Colonic mucosa (tissue), 4 donors: ENCODE measurements at regions not wholly inside any gene's neighbourhood (a gene's known extent, or its start where the extent isn't known, plus 50 kb on each side); places are given as distances from the start of the nearest gene placed in this dataset.

Source experiments
- DNase-seq: peaks from one replicate; pipeline ENCODE4 v3.0.0-alpha.2; 2020
- H3K27ac ChIP-seq: fragments of 200-600 bp; one replicate; pipeline ENCODE4 v1.8.0; 2021
- H3K27me3 ChIP-seq: fragments of 200-600 bp; one replicate; pipeline ENCODE4 v1.8.0; 2021
- H3K36me3 ChIP-seq: fragments of 200-600 bp; one replicate; pipeline ENCODE4 v1.8.0; 2021
- H3K4me1 ChIP-seq: fragments of 200-600 bp; one replicate; pipeline ENCODE4 v1.8.0; 2021; ENCODE audit warnings: mild to moderate bottlenecking
- H3K4me3 ChIP-seq: fragments of 200-600 bp; one replicate; pipeline ENCODE4 v1.8.0; 2021
- H3K9ac ChIP-seq, 2 donors: one replicate each; pipeline ENCODE4 v1.7.0; 2013; ENCODE audit warnings: control low read depth in 2 of 2, low read depth in 2 of 2, low read length in 2 of 2
- H3K9me3 ChIP-seq: fragments of 200-600 bp; one replicate; pipeline ENCODE4 v1.8.0; 2021
- intact Hi-C: fragments of 100-400 bp; cut with DNase I; formaldehyde crosslinking; loops from one replicate; pipeline ENCODE4 v1.14.1; 2022
- TF ChIP-seq, protein P1 (sequence below): fragments of 200-600 bp; IDR thresholded peaks from one replicate; pipeline ENCODE4 v1.8.0; 2022; ENCODE audit warnings: antibody characterized with exemption, mild to moderate bottlenecking
- donor health status: healthy.
- donor health status: DM: no; HTN: no; CAD: no.
- donor health status: DM: no; HTN: no; CAD: no.

DNA sequence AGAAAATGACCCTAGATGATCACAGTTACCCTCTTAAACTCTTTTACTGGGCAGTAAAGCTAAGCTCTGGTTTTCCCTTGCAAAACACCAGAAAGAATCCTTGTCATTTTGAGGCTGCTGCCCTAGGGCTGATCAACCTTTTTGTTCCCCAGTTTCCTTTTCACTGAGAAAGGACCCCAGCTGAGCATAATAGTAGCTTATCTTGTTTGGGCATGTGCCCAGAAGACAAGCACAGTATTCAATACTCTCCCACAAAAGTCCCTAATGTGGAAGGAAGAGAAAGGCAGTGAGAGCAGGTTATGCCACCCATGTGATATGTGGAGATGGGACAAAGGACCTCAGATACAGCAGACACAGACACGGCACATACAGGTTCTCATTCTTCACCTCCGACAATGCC lies 332.6 kb upstream of the TMPO start:
- Histone ChIP-seq H3K4me3 (no peak overlapping the region), H3K27me3 (no peaks in the 10 kb centered on the region), H3K4me1 (no peaks in the 10 kb centered on the region), H3K27ac (no peak overlapping the region), H3K36me3 (no peaks in the 10 kb centered on the region), H3K9me3 (no peaks in the 10 kb centered on the region), H3K9ac (no peak overlapping the region)
- DNase-seq: no peak
- intact Hi-C loops: no loop called here
- TF ChIP-seq, protein P1, sequence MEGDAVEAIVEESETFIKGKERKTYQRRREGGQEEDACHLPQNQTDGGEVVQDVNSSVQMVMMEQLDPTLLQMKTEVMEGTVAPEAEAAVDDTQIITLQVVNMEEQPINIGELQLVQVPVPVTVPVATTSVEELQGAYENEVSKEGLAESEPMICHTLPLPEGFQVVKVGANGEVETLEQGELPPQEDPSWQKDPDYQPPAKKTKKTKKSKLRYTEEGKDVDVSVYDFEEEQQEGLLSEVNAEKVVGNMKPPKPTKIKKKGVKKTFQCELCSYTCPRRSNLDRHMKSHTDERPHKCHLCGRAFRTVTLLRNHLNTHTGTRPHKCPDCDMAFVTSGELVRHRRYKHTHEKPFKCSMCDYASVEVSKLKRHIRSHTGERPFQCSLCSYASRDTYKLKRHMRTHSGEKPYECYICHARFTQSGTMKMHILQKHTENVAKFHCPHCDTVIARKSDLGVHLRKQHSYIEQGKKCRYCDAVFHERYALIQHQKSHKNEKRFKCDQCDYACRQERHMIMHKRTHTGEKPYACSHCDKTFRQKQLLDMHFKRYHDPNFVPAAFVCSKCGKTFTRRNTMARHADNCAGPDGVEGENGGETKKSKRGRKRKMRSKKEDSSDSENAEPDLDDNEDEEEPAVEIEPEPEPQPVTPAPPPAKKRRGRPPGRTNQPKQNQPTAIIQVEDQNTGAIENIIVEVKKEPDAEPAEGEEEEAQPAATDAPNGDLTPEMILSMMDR: no peak

- Histone ChIP-seq H3K4me3 (no peak overlapping the region), H3K9me3 (no peaks in the 10 kb centered on the region), H3K36me3 (no peaks in the 10 kb centered on the region), H3K9ac (no peak overlapping the region), H3K4me1 (no peaks in the 10 kb centered on the region), H3K27me3 (no peaks in the 10 kb centered on the region), H3K27ac (no peak overlapping the region)
- no peak for DNase-seq
- TF ChIP-seq, protein P1: no peak
- intact Hi-C loops: no loop called here
These were observed 329.8 kb upstream of the TMPO start for GRCh38 chr12:98185606-98186005.

DNA sequence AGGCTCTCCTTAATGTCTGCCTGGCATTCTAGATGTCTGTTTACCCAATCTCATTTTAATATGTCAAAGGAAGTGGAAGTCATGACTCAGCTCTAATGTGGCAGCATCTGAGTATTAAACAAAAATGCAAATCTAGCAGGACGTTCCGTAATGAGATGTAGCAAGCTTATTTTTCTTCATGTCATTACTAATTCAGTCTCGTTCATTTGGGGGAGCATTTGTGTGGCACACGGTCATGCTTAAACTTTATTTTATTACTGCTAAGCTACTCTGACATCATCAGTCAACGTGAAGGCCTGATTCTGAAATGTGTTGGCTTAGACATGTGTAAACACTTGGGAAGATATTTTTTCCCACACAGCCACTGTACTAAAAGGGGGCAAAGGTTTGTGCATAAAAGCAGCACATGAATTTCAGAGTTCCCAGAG lies 326.7 kb upstream of the TMPO start:
- Histone ChIP-seq H3K4me1 (no peaks in the 10 kb centered on the region), H3K9ac (no peak overlapping the region), H3K9me3 (no peaks in the 10 kb centered on the region), H3K36me3 (no peaks in the 10 kb centered on the region), H3K27ac (no peak overlapping the region), H3K4me3 (no peak overlapping the region), H3K27me3 (no peaks in the 10 kb centered on the region)
- intact Hi-C loops: no loop called here
- DNase-seq: no peak
- TF ChIP-seq, protein P1: no peak

- no peaks in the 10 kb centered on the region for H3K4me1 ChIP-seq
- no peak overlapping the region for H3K27ac ChIP-seq
- H3K4me3 ChIP-seq: no peak overlapping the region
- H3K9ac ChIP-seq: no peak overlapping the region
- TF ChIP-seq, protein P1: no peak
- intact Hi-C loops: no loop called here
- no peaks in the 10 kb centered on the region for H3K36me3 ChIP-seq
- DNase-seq: no peak
- H3K27me3 ChIP-seq: no peaks in the 10 kb centered on the region
- no peaks in the 10 kb centered on the region for H3K9me3 ChIP-seq
These were observed 320.8 kb upstream of the TMPO start for GRCh38 chr12:98194591-98194990.

GRCh38 chr12:98198261-98198982 lies 317.0 kb upstream of the TMPO start:
- H3K9me3 ChIP-seq: no peaks in the 10 kb centered on the region
- intact Hi-C loops: no loop called here
- no peaks in the 10 kb centered on the region for H3K36me3 ChIP-seq
- no peak overlapping the region for H3K9ac ChIP-seq
- H3K27me3 ChIP-seq: no peaks in the 10 kb centered on the region
- no peak overlapping the region for H3K4me3 ChIP-seq
- DNase-seq: no peak
- TF ChIP-seq, protein P1: no peak
- no peak overlapping the region for H3K27ac ChIP-seq
- no peaks in the 10 kb centered on the region for H3K4me1 ChIP-seq
